ENCODE measurements at regions not wholly inside any gene's neighbourhood (a gene's known extent, or its start where the extent isn't known, plus 50 kb on each side); places are given as distances from the start of the nearest gene placed in this dataset.
A peak's percentile ranks its signal among the peaks of the same experiment; 100 is the strongest.

DNA sequence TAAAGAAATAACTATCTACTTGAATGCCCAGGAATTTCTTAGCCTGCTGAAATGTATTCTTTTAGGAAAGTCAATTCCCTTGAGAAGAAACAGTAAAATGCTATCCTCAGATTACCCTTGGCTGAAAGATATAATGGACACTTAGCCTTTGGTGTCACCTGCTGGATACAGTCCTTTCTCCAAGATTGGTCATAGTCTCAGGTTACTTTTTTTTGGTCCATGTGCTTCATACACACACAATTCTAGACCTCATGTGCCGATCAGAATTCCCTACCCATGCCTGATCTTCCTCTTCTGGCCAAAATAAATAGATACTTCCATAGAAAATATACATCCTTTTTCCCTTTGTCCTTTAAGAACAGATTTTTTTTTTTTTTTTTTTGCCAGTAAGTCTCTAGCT lies 218.9 kb upstream of the PHYHIPL start:
- no peak for TF ChIP-seq CTCF (IDR thresholded peaks at IDR 0.05)

DNA sequence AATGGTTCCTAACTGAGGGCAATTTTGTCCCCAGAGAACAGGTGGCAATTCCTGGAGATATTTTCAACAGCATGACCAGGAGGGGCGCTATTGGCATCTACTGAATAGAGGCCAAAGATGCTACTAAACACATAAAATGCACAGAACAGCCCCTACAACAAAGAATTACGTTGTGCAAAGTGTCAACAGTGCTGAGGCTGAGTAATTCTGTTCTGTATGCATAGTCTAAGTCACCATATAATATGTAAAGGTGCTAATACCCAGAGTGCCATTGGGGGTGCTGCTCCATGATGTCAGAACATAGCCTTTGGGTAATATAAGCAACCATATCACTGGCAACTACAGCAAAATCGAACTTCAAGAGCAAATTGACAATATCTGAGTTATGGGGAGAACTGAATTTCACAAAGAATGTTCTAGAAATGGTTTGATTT lies 213.3 kb upstream of the PHYHIPL start:
- peak; percentile 46; the same call in 1 of the 2 replicates for TF ChIP-seq CTCF (IDR thresholded peaks at IDR 0.05)

- TF ChIP-seq CTCF (IDR thresholded peaks at IDR 0.05): no peak
Observed at GRCh38 chr10:58963723-58964124, 212.7 kb upstream of the PHYHIPL start.

GRCh38 chr10:58965855-58966254 lies 210.6 kb upstream of the PHYHIPL start:
- TF ChIP-seq CTCF (IDR thresholded peaks at IDR 0.05): no peak

DNA sequence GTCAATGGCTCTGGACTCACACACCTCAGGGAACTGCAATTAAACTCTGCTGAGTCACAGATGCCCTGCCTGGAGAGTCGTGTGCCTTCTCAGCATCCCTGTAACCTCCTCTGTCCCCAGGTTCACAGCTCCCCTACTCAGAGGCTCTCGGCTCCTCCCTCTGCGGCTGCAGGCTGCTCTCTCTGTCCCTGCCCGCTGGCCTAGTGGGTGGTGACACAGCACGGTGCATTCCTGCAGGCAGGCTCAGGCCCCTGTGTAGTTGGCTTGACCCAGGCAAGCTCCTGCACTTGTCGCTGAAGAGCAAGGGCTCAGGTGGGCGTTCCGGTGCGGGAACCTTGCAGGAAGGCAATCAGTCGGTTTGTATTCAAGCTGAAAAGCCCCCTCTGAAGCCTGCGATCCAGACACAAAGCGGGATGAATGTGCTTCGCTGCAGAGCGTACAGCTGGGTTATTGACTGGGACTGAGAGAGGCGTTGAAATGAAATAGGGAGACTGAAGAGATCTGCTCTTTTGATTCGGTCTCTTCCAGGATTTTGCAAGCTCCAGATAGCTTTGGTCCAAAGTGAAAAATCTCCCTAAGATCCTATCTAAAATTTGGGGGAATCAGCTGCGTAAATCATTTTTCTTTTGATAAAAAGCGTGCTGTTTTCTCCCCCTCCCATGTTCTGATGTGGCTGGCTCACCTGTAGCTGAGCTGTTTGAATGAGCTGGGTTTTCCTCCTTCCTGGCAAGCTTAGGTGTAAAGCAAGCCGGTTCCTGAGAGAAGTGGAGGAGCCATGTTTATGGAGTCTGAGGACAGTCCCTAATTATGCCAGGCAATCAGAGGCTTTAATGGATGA lies 208.7 kb upstream of the PHYHIPL start:
- no peak for TF ChIP-seq CTCF (IDR thresholded peaks at IDR 0.05)

DNA sequence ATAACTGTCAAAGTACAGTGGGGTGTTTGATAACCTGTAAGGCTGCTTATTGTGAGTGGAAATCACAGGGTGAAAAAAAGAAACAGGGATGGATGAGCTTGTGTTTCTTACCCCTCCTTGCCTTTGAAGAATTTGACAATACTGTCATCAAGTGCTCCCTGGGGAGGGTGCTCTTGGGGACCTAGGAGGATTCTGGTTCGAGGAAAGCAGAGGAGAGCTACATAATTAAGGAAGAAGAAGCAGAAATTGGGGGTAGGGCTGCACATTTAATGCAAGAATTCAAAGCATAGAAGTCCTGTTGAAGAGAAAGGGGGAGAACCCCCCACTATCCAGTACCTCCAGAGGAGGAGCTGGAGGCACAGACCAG lies 208.1 kb upstream of the PHYHIPL start:
- TF ChIP-seq CTCF (IDR thresholded peaks at IDR 0.05): no peak

DNA sequence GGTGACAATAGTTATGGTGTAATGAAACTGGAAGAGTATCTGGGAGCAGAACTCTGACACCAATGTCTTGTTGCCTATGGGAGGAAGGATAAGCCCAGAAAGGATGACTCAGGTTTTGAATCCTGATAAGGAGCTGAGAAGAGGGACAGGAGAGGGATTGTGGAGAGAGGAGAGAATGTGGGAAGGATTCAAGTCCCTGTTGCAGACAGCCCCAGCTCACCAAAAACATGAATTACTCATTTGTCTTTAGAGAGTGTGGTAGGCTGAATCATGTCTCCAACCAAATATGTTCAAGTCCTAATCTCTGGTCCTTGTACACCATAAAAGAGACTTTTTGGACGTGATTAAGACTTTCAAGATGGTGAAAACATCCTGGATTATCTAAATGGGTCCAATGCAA lies 206.9 kb upstream of the PHYHIPL start:
- TF ChIP-seq CTCF (IDR thresholded peaks at IDR 0.05): no peak
